Panc1 (cell line): ENCODE measurements at regions not wholly inside any gene's neighbourhood (a gene's known extent, or its start where the extent isn't known, plus 50 kb on each side); places are given as distances from the start of the nearest gene placed in this dataset.

Experiments used
- ATAC-seq: fragments of 200-7000 bp; cut with Tn5 transposase; 2 replicates; pipeline ENCODE4 v1.9.1; 2020; ENCODE audit warnings: mild to moderate bottlenecking, moderate library complexity
- BruUV-seq: library from RNA; stranded (reverse); fragments of 400-500 nt; replicated peaks from 2 replicates; lab custom pipeline; 2021; lab: Mats Ljungman, UMichigan
- CTCF ChIA-PET: fragments of 300-600 bp; sonication (Branson Sonifier 250); formaldehyde crosslinking; loops from one replicate; lab custom pipeline; 2022; ENCODE audit warnings: antibody characterized with exemption; lab: Charles Lee
- POLR2A ChIA-PET: fragments of 300-600 bp; sonication (Branson Sonifier 250); formaldehyde crosslinking; loops from one replicate; lab custom pipeline; 2022; ENCODE audit warnings: antibody characterized with exemption; lab: Charles Lee
- DNase-seq: peaks from one replicate; pipeline ENCODE4 v3.0.0-alpha.2; 2010; ENCODE audit warnings: low read depth, low spot score
- H3K27ac ChIP-seq: 2 replicates; pipeline ENCODE4 v1.5.1; 2011; ENCODE audit warnings: mild to moderate bottlenecking, low read length, inconsistent platforms
- H3K27me3 ChIP-seq: fragments of 200-500 bp; sonication (Bioruptor generic); 2 replicates; pipeline ENCODE4 v1.6.0; 2014; ENCODE audit warnings: low read length, inconsistent platforms; ENCODE audit not compliant: control insufficient read depth, insufficient read depth
- H3K36me3 ChIP-seq: fragments of 200-500 bp; sonication (Bioruptor generic); 2 replicates; pipeline ENCODE4 v1.5.1; 2014; ENCODE audit warnings: inconsistent platforms, mild to moderate bottlenecking, low read length, moderate library complexity; ENCODE audit not compliant: control insufficient read depth, insufficient read depth
- H3K4me1 ChIP-seq: 2 replicates; pipeline ENCODE4 v1.5.1; 2011; ENCODE audit warnings: inconsistent platforms, mild to moderate bottlenecking, low read length, moderate library complexity; ENCODE audit not compliant: control insufficient read depth, insufficient read depth
- H3K4me3 ChIP-seq, 2 experiments: 2 replicates each; pipeline ENCODE4 v1.5.1; 2011 to 2012; ENCODE audit warnings: low read depth in 2 of 2, low read length in 2 of 2, mild to moderate bottlenecking in 2 of 2, inconsistent platforms in 1 of 2, moderate library complexity in 1 of 2
- H3K9me3 ChIP-seq: fragments of 200-500 bp; sonication (Bioruptor generic); 2 replicates; pipeline ENCODE4 v1.5.1; 2014; ENCODE audit warnings: low read depth, mild to moderate bottlenecking, inconsistent platforms, low read length, moderate library complexity; ENCODE audit not compliant: control insufficient read depth, insufficient read depth
- POLR2AphosphoS5 ChIP-seq: IDR thresholded peaks from 2 replicates; pipeline ENCODE4 v1.6.1; 2012; ENCODE audit warnings: mild to moderate bottlenecking, low read depth, low read length, moderate library complexity
- REST ChIP-seq, 2 experiments: IDR thresholded peaks; 2 replicates each; pipeline ENCODE4 v1.6.1; 2011 to 2012; ENCODE audit warnings: low read depth in 2 of 2, control low read depth in 1 of 2, low read length in 1 of 2, mild to moderate bottlenecking in 1 of 2, moderate library complexity in 1 of 2; ENCODE audit not compliant: insufficient read depth in 1 of 2
- SIN3A ChIP-seq: IDR thresholded peaks from 2 replicates; pipeline ENCODE4 v1.6.1; 2012; ENCODE audit warnings: low read depth, mild to moderate bottlenecking, low read length, moderate library complexity, borderline replicate concordance; ENCODE audit not compliant: insufficient read depth
- TCF7L2 ChIP-seq: IDR thresholded peaks from 2 replicates; pipeline ENCODE4 v1.6.1; 2011; ENCODE audit warnings: mild to moderate bottlenecking, low read depth, low read length, inconsistent platforms
- in situ Hi-C: cut with HindIII; loops from 2 replicates; pipeline ENCODE4 v1.10.0; 2016; ENCODE audit warnings: low sequenced_read_pairs, low pct_unique_long_range_greater_than_20kb
- intact Hi-C: fragments of 100-400 bp; cut with micrococcal nuclease; formaldehyde crosslinking; loops from one replicate; pipeline ENCODE4 v1.10.0; 2022; ENCODE audit not compliant: unreplicated experiment
- TF ChIP-seq, protein P1 (sequence below): fragments of 450-650 bp; IDR thresholded peaks from 2 replicates; pipeline ENCODE4 v1.5.1; 2017; ENCODE audit warnings: mild to moderate bottlenecking

DNA sequence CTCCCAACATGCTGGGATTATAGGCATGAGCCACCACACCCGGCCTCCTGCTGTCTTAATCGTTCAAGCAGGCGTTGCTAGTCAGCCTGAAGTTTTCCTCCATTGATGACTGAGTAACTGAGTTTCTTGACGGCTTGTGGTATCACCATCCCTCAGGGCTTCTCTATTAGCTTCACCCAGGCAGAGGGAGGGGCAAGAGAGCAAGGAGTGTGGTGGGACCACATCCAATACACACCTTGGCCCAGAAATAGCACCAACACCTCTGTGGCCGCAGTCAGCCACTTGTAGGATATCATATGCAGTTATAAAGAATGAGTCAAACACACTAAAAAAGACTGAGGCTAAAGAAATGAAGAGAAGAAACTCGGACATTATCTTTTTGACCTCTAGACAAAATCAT is 1009.4 kb upstream of the CELF4 start:
- H3K4me1 ChIP-seq, result no peaks in the 10 kb centered on the region
- H3K36me3 ChIP-seq, result no peaks in the 10 kb centered on the region
- no peak overlapping the region for H3K4me3 ChIP-seq
- CTCF ChIA-PET, result no interaction called here
- no peaks in the 10 kb centered on the region for H3K27me3 ChIP-seq
- no peaks in the 10 kb centered on the region for H3K9me3 ChIP-seq
- POLR2A ChIA-PET, result no interaction called here
- DNase-seq (no peak), ATAC-seq (no peak)
- intact Hi-C loops (no loop called here), in situ Hi-C loops (no loop called here)
- H3K27ac ChIP-seq, result no peak overlapping the region
- no TSS peak for BruUV-seq
- TF ChIP-seq, protein P1, sequence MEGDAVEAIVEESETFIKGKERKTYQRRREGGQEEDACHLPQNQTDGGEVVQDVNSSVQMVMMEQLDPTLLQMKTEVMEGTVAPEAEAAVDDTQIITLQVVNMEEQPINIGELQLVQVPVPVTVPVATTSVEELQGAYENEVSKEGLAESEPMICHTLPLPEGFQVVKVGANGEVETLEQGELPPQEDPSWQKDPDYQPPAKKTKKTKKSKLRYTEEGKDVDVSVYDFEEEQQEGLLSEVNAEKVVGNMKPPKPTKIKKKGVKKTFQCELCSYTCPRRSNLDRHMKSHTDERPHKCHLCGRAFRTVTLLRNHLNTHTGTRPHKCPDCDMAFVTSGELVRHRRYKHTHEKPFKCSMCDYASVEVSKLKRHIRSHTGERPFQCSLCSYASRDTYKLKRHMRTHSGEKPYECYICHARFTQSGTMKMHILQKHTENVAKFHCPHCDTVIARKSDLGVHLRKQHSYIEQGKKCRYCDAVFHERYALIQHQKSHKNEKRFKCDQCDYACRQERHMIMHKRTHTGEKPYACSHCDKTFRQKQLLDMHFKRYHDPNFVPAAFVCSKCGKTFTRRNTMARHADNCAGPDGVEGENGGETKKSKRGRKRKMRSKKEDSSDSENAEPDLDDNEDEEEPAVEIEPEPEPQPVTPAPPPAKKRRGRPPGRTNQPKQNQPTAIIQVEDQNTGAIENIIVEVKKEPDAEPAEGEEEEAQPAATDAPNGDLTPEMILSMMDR, result no peak
- TF ChIP-seq TCF7L2 (no peak), POLR2AphosphoS5 (no peak), SIN3A (no peak), REST (IDR thresholded peaks at IDR 0.05; ENCODE audit: insufficient read depth in 1 of 2, low read depth in 2 of 2, low read length in 1 of 2) (no peak)

DNA sequence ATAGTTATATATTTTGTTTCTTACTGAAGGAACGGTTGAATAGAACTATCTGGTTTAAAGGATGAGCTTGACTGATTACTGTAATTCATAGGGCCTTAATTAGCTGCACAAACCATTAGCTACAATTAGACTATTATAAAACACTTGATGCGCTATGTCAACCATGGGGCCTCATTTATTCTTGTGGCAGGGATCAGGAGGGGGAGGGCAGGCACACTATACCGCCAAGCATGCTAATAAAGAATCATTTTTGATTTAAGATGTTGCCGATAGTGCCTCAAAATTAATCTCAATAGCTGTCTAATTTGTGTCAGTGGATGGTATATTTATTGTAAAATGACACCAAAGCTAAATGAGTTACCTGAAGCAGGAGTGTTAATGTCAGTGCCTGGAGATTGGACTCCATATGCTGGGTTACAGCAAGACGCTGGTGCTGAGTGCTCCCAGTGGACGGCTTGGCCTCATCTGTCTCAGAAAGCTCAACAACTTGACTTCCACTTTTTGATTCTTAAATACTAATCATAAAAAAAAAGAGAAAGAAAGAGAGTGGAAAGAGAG is 1007.0 kb upstream of the CELF4 start:
- no peaks in the 10 kb centered on the region for H3K9me3 ChIP-seq
- ChIA-PET POLR2A (no interaction called here), CTCF (interaction anchor here (0.5 kb wide), 1 partner anchor 874 kb away, joined by 3 read pairs; no protein-coding TSS in a partner anchor)
- no peak for DNase-seq
- no peaks in the 10 kb centered on the region for H3K36me3 ChIP-seq
- in situ Hi-C loops (no loop called here), intact Hi-C loops (no loop called here)
- no peaks in the 10 kb centered on the region for H3K4me1 ChIP-seq
- no TSS peak for BruUV-seq
- H3K4me3 ChIP-seq, result no peak overlapping the region
- TF ChIP-seq SIN3A (no peak), POLR2AphosphoS5 (no peak), REST (IDR thresholded peaks at IDR 0.05; ENCODE audit: insufficient read depth in 1 of 2, low read depth in 2 of 2, low read length in 1 of 2) (no peak), TCF7L2 (no peak)
- TF ChIP-seq, protein P1, result no peak
- H3K27me3 ChIP-seq, result no peaks in the 10 kb centered on the region
- H3K27ac ChIP-seq, result no peak overlapping the region
- ATAC-seq, result no peak
